ENCODE measurements at regions not wholly inside any gene's neighbourhood (a gene's known extent, or its start where the extent isn't known, plus 50 kb on each side); places are given as distances from the start of the nearest gene placed in this dataset.

- no peak for TF ChIP-seq POLR2A (IDR thresholded peaks at IDR 0.05)
- no peak for TF ChIP-seq CTCF (IDR thresholded peaks at IDR 0.05)
- no peaks in the 10 kb centered on the region for H3K36me3 ChIP-seq
- H3K27me3 ChIP-seq = no peaks in the 10 kb centered on the region
- intact Hi-C loops (cut with DNase I) = no loop called here
- H3K4me3 ChIP-seq = no peak overlapping the region
- no peak overlapping the region for H3K27ac ChIP-seq
- DNase-seq (no peak), ATAC-seq (peak; percentile 29 to 62 (median 40))
- WGBS (ENCODE audit: insufficient coverage, low coverage, low lambda C conversion rate, missing lambda C conversion rate) = 67% methylated on average over 8 of the region's 8 CpGs
- no peaks in the 10 kb centered on the region for H3K9me3 ChIP-seq
- H3K4me1 ChIP-seq = no peaks in the 10 kb centered on the region
These were observed 225.0 kb upstream of the PROK2 start for GRCh38 chr3:72009851-72010443.

- 83% methylated on average over 2 of the region's 5 CpGs for WGBS (ENCODE audit: insufficient coverage, low coverage, low lambda C conversion rate, missing lambda C conversion rate)
- intact Hi-C loops (cut with DNase I) = no loop called here
- no peaks in the 10 kb centered on the region for H3K4me1 ChIP-seq
These were observed 223.5 kb upstream of the PROK2 start for GRCh38 chr3:72008226-72008996.

GRCh38 chr3:72006631-72007556 is 221.9 kb upstream of the PROK2 start:
- Histone ChIP-seq H3K4me1 (no peaks in the 10 kb centered on the region), H3K4me3 (no peak overlapping the region), H3K36me3 (no peaks in the 10 kb centered on the region), H3K27me3 (no peaks in the 10 kb centered on the region), H3K27ac (no peak overlapping the region), H3K9me3 (no peaks in the 10 kb centered on the region)
- WGBS (ENCODE audit: insufficient coverage, low coverage, low lambda C conversion rate, missing lambda C conversion rate) = 84% methylated on average over 10 of the region's 12 CpGs
- ATAC-seq (no peak), DNase-seq (no peak)
- TF ChIP-seq CTCF (IDR thresholded peaks at IDR 0.05) (no peak), POLR2A (IDR thresholded peaks at IDR 0.05) (no peak)
- intact Hi-C loops (cut with DNase I) = no loop called here

More at GRCh38 chr3:72008226-72008996, 223.5 kb upstream of the PROK2 start:
- DNase-seq (peak in 1 of 3 donors; percentile 30), ATAC-seq (peak; percentile 17 to 62 (median 29))
- Histone ChIP-seq H3K9me3 (no peaks in the 10 kb centered on the region), H3K4me3 (no peak overlapping the region), H3K27ac (no peak overlapping the region), H3K27me3 (no peaks in the 10 kb centered on the region), H3K36me3 (no peaks in the 10 kb centered on the region)
- TF ChIP-seq CTCF (IDR thresholded peaks at IDR 0.05) (no peak), POLR2A (IDR thresholded peaks at IDR 0.05) (no peak)

DNA sequence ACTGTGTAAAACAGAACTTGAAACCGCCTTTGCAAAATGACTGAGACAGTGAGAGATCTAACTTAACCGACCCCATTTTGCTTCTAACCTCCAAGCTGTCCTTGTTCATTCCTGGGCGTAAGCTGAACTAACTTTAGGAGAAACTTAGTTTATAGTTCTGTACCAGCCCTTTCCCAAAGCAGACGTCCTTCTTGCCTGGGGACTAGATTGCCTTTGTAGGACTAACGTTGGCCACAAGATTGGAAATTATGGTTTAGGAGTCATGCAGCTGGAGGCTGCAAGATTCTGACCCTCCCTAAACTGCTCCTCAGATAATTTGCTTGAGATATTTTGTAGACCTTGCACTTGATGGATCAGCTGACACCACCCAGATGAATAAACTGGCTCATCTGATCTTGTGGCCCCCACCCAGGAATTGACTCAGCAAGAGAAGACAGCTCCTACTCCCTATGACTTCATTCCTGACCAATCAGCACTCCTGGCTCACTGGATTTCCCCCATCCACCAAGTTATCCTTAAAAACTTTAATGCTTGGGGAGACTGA is 219.9 kb upstream of the PROK2 start:
- intact Hi-C loops (cut with DNase I) = no loop called here

More for the DNA sequence above, 219.9 kb upstream of the PROK2 start:
- no peaks in the 10 kb centered on the region for H3K9me3 ChIP-seq
- no peak overlapping the region for H3K27ac ChIP-seq
- H3K36me3 ChIP-seq = no peaks in the 10 kb centered on the region
- H3K27me3 ChIP-seq = no peaks in the 10 kb centered on the region
- H3K4me3 ChIP-seq = no peak overlapping the region
- DNase-seq = no peak
- no peaks in the 10 kb centered on the region for H3K4me1 ChIP-seq
- no peak for ATAC-seq
- no peak for TF ChIP-seq POLR2A (IDR thresholded peaks at IDR 0.05)
- TF ChIP-seq CTCF (IDR thresholded peaks at IDR 0.05) = no peak
- WGBS (ENCODE audit: insufficient coverage, low coverage, low lambda C conversion rate, missing lambda C conversion rate) = 76% methylated on average over 5 of the region's 5 CpGs

All from right lobe of liver (tissue), 6 donors.